ENCODE measurements at regions not wholly inside any gene's neighbourhood (a gene's known extent, or its start where the extent isn't known, plus 50 kb on each side); places are given as distances from the start of the nearest gene placed in this dataset.
"Not testable (repeated sequence)": the region's sequence is repeated elsewhere in the genome, so short reads cannot be mapped to it uniquely, and the experiment has no call there.

DNA sequence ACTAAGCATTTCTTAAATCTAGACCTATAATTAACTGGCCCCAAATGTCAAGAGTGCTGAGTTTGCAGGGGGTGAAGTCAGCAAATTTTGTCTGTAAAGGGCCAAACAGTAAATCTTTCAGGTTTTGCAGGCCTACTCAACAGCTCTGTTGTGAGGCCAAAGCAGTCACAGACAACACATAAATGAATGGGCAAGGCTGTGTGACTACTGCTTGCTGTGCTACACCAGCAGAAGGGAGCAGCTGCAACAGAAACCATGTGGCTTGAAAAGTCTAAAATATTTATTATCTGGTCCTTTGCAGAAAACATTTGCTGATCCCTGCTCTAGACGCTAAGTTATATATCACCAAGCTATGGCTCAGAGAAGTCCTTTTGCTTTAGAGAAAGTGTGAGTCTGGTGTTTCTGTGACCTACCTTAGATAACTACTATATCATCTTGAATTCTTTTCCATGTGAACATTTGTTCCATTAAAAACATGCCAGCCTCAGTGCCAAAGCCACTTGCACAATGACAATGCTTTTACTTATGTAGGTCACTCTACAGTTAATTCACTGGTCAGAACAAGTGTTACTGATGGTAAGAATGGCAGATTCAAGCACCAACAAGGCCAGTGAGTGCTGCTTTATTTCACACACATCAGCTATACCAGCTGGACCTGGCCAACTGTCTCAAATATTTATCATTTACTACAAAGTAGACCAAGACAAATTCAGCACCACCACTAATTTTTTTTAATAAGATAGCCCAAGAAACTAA, 684.9 kb downstream of the CDY1 start:
- TF ChIP-seq CTCF, POLR2A (IDR thresholded peaks at IDR 0.05): not testable (repeated sequence)
